HG02571 (cell line): ENCODE measurements at regions not wholly inside any gene's neighbourhood (a gene's known extent, or its start where the extent isn't known, plus 50 kb on each side); places are given as distances from the start of the nearest gene placed in this dataset.
"Not testable (repeated sequence)": the region's sequence is repeated elsewhere in the genome, so short reads cannot be mapped to it uniquely, and the experiment has no call there.

ENCODE experiments used
- ATAC-seq: cut with Tn5 transposase; IDR thresholded peaks from one replicate; pipeline ENCODE4 v1.9.1; 2021; ENCODE audit warnings: mild to moderate bottlenecking, moderate library complexity; ENCODE audit not compliant: unreplicated experiment

GRCh38 chr15:21774760-21775159, 102.8 kb downstream of the POTEB start:
- not testable (repeated sequence) for ATAC-seq

DNA sequence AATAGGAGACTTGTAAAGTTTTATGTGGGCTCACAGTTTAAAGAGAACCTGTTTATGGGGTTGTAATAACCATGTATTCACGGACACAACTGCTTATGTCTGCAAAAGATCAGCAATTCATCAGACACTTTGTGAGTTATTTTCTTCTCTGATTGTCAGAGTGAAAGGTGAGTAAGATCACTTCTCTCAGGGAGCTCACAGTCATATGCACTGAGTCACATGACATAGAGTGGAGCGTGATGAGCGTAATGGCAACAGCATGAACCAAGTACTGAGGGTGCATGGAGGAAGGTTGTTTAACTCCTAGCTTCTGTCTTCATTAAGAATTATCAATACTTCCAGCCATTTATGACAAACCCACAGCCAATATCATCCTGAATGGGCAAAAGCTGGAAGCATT, 111.0 kb downstream of the POTEB start:
- ATAC-seq, result not testable (repeated sequence)

GRCh38 chr15:21763756-21764155, 113.8 kb downstream of the POTEB start:
- not testable (repeated sequence) for ATAC-seq

DNA sequence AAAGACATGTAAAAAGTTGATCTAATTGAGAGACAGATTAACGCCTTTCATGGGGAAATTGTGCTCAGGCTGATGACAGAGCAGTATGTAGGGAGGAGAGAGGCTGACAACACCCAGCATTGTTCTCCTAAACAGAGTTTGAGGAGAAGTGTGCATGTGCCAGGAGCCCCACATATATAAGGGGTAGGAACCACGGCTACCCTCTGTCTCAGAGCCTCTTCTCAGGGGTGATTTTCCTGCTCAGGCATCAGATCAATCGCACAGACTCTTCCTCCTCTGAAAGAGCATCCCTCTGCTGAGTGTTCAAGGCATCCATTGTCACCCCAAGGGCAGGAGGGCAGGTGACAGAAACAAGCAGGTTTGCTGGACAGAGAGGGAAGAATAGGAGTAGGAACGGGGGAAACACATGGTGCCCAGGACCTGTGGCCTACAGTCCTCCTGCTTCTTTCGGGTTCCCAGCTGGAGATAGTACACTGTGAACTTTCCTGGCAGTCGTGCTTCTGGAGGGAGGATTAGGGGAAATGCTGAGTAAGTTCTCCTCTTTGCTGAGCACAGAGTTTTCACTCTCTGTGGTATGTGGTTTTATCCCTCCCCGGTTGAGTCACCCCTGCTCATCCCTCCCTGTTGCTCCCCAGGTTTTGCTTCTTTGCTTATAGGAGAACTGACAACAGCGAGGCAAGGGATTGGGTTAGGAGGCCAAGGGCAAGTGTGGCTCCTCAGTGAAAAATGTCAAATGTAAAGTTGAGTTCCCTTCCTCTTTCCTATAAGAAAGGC, 117.1 kb downstream of the POTEB start:
- not testable (repeated sequence) for ATAC-seq

DNA sequence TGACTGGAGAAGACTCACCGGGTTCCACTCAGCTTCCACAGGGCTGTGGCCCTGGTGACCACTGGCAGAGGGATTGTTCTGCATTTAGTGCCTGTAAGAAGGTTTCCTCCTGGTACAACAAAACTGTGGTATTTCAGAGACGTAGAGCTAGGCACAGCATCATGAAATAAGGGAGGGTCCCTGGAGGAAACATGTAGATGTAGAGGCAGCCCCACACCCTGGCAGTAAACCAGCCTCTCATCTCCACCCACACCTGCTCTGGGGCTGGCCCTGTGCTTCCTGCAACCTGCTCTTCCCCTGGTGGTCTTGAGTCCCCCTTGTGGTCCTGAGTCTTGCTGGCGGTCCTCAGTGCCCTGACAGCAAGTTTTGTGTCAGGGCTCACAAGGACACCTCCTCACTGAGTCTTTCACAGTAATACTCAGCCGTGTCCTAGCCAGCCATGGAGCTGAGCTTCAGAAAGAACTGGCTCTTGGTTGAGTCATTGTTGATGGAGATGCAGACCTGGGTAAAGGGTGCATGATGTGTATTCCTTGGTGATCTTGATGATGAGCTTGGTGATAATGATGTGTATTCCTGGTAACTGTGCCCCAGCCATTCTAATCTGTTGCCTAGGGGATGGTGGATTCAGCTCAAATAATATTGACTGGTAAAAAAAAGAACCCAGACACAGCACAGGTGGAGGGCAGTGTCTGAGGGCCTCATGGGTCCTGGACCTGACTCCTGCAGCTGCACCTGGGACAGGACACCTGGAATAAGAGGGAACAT, 118.0 kb downstream of the POTEB start:
- not testable (repeated sequence) for ATAC-seq

DNA sequence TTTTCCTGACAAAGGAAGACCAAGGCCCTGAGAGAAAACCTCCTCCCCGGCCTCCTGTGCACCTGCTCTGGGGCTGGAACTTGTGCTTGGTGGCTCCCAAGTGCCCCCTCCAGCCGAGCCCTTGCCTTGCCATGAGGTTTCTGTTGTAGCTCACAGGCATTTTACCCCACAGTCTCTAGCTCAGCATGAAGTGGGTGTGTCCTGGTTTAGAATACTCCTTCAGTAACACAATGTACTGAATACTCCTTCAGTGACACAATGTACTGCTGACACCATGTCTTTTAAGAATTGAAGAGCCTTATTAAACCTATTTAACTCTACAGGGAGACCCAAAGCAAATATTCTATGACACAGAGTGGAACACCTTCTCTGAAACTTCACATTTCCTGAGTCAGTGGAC, 123.7 kb downstream of the POTEB start:
- ATAC-seq, result not testable (repeated sequence)

DNA sequence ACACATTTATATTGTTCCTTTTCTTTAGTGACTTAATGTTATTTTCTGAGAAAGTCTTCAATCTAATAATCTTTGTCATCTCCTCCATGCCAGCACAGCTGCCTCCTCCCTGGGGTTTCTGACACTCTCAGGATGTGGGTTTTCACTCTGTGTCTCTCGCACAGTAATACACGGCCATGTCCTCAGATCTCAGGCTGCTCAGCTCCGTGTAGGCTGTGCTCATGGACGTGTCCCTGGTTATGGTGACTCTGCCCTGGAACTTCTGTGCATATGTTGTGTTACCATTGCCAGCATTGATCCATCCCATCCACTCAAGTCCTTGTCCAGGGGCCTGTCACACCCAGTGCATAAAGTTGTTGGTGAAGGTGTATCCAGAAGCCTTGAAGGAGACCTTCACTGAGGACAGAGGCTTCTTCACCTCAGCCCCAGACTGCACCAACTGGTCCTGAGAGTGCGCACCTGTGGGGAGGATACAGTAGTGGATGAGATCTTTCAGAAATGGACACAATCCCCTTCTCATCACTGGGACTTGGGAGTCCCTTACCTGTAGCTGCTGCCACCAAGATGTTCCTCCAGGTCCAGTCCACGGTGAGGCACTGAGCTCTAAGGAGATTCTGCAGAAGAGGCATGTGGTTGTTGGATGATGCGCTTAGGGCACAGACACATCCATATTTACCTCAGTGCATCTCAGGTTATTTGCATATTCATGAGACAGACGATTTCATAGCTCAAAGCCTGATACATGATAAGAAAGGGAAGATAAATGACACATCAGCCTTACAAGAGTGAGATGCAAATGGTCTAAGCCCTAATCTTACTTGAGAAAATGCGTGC, 125.2 kb downstream of the POTEB start:
- not testable (repeated sequence) for ATAC-seq

DNA sequence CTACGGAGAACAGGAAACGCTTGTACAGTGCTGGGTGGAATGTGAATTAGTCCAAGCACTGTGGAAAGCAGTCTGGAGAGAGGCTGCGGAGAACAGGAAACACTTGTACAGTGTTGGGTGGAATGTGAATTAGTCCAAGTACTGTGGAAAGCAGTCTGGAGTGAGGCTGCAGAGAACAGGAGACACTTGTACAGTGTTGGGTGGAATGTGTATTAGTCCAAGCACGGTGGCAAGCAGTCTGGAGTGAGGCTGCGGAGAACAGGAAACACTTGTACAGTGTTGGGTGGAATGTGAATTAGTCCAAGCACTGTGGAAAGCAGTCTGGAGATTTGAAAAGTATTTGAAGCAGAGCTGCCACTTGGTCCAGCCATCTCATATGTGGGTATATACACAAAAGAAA, 128.4 kb downstream of the POTEB start:
- ATAC-seq, result not testable (repeated sequence)

DNA sequence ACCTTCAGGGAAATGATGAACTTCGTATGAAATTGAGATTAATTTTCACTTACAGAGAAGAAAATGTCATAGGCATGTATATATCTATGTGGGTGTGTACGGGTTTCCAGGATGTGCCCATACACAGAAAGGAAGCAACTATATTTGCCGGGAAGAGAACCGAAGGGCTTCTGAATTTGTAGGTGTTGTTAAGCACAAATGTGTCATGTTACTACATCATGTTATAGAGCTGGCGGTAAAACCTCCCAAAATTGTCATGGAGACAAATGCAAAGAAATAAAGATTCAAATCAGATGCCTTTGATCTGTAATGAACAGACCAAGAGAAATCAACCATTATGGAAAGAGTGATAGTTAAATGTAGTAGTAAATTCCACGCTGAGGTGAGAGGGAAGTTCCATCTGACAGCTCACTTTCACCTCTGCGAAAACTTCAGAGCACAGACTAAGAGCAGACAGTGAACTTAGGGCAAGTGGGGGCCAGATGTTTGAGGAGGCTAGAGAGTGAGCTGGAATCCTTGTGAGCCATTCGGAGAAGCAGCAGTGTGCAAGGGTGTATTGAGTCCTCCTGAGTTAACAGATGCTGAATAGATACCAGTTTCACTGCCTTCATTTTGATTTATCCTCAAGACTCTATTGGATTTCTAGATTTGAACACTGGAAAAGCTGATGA, 133.2 kb downstream of the POTEB start:
- ATAC-seq, result not testable (repeated sequence)

- ATAC-seq, result not testable (repeated sequence)
These were observed 135.5 kb downstream of the POTEB start for GRCh38 chr15:21742067-21742466.

DNA sequence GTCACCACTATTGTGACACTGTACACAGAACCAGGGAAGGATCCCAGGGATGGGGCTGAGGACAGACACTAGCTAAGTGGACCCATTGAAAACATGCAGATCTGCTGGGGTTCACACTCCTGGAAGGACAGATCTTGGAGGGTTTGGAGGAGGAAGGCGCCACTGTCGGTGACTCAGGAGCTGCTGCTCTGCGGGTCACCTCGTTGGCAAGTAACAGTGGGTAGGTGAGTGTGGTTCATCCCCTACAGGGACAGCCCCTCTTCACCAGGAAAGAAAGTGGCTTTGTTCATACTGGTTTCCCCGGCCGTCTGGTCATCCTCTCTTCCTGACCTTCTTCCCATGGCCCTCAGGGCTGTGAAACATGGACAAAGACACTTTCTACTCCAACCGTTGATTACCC, 139.5 kb downstream of the POTEB start:
- not testable (repeated sequence) for ATAC-seq

DNA sequence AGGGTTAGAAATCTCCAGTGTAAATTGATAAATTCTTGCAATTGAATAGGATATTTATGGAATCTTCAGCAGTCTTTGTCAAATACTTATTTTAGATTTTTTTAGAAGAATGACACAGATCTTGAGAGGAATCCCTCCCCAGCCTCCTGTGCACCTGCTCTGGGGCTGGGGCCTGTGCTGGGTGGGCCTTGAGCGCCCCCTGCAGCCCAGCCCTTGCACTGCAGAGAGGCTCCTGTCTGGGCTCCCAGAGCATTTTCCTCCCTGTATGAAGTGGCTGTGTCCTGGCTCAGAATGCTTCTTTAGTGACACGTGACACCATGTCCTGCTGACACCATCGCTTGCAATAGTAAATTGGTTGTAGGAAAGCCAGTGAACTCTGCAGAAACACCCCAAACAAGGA, 141.1 kb downstream of the POTEB start:
- ATAC-seq, result not testable (repeated sequence)

DNA sequence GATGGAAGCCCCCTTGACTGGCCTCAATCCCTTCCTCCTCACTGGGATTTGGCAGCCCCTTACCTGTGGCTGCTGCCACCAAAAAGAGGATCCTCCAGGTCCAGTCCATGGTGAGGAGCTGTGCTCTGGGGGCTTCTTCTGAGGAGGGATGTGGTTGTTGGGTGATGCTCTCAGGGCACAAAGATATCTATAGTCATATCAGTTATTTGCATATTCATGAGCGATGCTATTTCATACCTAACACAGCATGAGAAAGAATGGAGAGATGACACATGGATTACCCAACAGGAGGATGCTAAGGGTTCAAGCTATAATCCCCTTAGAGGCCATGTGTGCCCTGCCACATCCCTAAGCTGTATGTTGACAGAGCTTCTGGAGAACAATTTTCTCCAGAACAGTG, 141.7 kb downstream of the POTEB start:
- not testable (repeated sequence) for ATAC-seq

GRCh38 chr15:21735368-21735767, 142.2 kb downstream of the POTEB start:
- not testable (repeated sequence) for ATAC-seq

DNA sequence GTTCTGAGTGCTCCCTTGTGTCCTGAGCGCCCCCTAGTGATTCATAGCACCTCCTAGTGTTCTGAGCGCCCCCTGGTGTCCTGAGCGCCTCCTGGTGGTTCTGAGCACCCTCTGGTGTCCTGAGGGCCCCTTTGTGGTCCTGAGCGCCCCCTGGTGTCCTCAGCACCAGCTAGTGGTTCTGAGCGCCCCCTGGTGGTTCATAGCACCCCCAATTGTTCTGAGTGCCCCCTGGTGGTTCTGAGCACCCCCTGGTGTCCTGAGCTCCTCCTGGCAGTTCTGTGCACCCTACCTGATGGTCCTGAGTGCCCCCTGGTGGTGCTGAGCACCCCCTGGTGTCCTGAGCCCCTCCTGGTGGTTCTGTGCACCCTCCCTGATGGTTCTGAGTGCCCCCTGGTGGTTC, 146.0 kb downstream of the POTEB start:
- peak; percentile 54 for ATAC-seq

- ATAC-seq, result peak; percentile 75
These were observed 146.8 kb downstream of the POTEB start for GRCh38 chr15:21730427-21731405.

GRCh38 chr15:21724988-21725387, 152.5 kb downstream of the POTEB start:
- not testable (repeated sequence) for ATAC-seq

DNA sequence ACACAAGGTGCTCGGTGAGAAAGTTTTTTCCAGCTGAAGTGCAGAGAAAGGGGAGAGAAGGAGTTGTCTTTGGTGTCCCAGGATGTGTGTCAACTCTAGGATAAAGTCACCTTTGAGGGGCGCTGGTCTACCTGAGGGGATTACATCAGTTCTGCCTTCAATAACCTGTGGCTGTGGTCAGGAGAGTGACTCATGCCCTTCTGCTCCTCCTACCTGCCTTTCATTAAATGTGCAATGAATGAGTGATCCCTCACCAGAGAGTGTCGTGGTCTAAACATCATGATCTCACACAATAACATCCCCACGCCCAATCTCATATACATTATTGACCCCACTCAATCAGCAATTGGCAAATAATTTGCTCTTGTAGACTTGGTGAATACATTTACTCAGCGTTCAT, 156.4 kb downstream of the POTEB start:
- ATAC-seq, result not testable (repeated sequence)

DNA sequence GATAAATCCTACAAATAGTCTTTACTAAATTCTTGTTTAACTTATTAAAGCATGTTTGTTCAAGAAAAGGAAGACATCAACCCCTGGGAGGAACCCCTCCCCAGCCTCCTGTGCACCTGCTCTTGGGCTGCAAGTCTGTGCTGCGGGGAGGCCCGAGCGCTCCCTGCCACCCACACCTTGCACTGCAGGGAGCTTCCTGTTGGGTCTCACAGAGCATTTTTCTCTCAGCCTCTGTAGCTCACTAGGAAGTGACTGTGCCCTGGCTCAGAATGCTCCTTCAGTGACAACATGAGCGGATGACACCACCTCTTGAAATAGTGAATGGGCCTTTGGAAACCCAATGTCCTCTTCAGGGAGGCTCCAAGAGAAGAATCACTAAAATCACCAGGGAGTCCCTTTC, 158.8 kb downstream of the POTEB start:
- ATAC-seq, result peak; percentile 78
